Brain microvascular endothelial cell (primary cell): ENCODE measurements at regions not wholly inside any gene's neighbourhood (a gene's known extent, or its start where the extent isn't known, plus 50 kb on each side); places are given as distances from the start of the nearest gene placed in this dataset.

Source experiments
- DNase-seq: peaks from one replicate; pipeline ENCODE4 v3.0.0-alpha.2; 2020
- H3K27ac ChIP-seq: fragments of 250-450 bp; sonication (Bioruptor Pico); 2 replicates; pipeline ENCODE4 v1.5.1; 2020; ENCODE audit warnings: mild to moderate bottlenecking, moderate library complexity
- H3K27me3 ChIP-seq: fragments of 250-450 bp; sonication (Bioruptor Pico); replicated peaks from 2 replicates; pipeline ENCODE4 v1.5.1; 2020; ENCODE audit warnings: mild to moderate bottlenecking
- H3K36me3 ChIP-seq: fragments of 250-450 bp; sonication (Bioruptor Pico); replicated peaks from 2 replicates; pipeline ENCODE4 v1.5.1; 2020; ENCODE audit warnings: mild to moderate bottlenecking
- H3K4me3 ChIP-seq: 2 replicates; pipeline ENCODE4 v1.5.1; 2011; ENCODE audit warnings: low read depth, mild to moderate bottlenecking, control low read depth, low read length, moderate library complexity
- in situ Hi-C: cut with HindIII; loops from 2 replicates; pipeline ENCODE4 v1.10.0; 2017; ENCODE audit warnings: low sequenced_read_pairs, low pct_ligation_motif_present
- TF ChIP-seq, protein P1 (sequence below): IDR thresholded peaks from 2 replicates; pipeline ENCODE4 v1.5.1; 2011; ENCODE audit warnings: low read depth, mild to moderate bottlenecking, moderate library complexity, low read length, control low read depth, inconsistent platforms; ENCODE audit errors: missing control alignments

DNA sequence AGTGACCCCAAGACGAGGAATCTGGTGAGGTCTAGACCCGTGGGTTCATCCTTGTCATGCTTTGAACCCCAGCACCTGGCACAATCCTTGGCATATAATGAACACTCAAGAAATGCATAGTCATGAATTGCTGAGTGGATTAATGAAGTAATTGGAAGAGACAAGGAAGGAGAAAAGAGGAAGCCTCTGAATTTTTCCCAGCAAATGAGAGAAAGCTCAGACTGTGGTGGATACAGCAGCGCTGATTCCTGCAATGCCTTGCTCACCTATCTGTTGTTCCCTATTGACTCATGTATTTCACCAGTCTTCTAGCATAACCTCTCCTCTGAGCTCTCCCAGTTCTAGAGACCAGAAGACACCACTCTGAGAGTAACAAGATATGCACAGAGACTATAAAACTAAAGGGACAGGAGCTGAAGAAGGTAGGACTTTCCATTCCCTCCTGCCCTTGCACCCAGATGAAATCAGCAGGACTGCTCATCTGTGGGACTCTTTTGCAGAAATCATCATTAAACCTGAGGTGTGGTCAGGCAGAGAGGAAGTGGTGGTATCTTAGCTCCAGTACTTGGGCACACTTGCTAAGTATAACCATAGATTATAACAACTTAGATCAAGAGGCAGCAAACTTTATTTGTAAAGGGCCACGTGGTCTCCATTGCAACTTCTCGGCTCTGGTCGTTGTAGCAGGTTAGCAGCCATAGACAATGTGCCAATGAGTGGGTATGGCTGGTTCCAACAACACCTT lies 102.8 kb downstream of the MAF start:
- Histone ChIP-seq H3K27ac (no peak overlapping the region), H3K4me3 (no peak overlapping the region), H3K36me3 (no peaks in the 10 kb centered on the region), H3K27me3 (no peaks in the 10 kb centered on the region)
- TF ChIP-seq, protein P1, sequence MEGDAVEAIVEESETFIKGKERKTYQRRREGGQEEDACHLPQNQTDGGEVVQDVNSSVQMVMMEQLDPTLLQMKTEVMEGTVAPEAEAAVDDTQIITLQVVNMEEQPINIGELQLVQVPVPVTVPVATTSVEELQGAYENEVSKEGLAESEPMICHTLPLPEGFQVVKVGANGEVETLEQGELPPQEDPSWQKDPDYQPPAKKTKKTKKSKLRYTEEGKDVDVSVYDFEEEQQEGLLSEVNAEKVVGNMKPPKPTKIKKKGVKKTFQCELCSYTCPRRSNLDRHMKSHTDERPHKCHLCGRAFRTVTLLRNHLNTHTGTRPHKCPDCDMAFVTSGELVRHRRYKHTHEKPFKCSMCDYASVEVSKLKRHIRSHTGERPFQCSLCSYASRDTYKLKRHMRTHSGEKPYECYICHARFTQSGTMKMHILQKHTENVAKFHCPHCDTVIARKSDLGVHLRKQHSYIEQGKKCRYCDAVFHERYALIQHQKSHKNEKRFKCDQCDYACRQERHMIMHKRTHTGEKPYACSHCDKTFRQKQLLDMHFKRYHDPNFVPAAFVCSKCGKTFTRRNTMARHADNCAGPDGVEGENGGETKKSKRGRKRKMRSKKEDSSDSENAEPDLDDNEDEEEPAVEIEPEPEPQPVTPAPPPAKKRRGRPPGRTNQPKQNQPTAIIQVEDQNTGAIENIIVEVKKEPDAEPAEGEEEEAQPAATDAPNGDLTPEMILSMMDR = no peak
- in situ Hi-C loops = no loop called here
- no peak for DNase-seq

DNA sequence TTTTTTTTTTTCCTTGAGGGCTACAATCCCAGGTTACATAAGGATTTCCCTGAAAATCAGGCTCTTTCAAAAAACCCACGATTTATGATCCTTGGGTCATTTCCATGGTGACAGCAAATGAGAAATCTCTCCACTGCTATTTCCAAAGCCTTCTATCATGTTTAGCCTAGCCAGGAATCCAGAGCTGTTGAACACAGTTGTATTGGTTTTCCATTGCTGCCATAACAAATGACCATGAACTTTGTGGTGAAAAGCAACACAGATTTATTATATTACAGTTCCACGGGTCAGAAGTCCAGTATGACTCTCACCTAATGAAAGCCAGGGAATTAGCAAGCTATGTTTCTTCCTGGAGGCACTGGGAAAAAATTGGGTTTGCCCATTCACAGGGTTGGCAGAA lies 106.6 kb downstream of the MAF start:
- TF ChIP-seq, protein P1 = no peak
- no peak for DNase-seq
- no peak overlapping the region for H3K4me3 ChIP-seq
- H3K27me3 ChIP-seq = no peaks in the 10 kb centered on the region
- H3K27ac ChIP-seq = no peak overlapping the region
- H3K36me3 ChIP-seq = no peaks in the 10 kb centered on the region
- in situ Hi-C loops = no loop called here

DNA sequence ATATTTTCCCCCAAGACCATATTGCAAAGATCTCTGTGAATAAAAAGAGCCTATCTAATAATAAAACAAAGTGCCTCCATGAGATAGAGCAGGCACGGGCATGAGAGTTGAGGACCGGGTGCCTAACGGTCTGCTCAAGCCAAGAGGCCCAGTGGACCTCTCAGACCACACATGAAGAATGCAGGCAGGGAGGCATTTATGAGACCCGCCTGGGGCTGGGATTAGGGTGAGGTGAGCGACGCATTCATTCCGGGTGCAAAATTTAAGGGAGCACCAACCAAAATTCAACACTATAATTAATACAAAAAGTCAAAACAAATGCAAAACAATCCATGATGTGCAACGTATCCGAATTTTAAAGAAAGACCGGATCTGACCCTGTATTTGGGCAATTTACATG lies 108.5 kb downstream of the MAF start:
- DNase-seq = no peak
- in situ Hi-C loops = no loop called here
- Histone ChIP-seq H3K27me3 (no peaks in the 10 kb centered on the region), H3K36me3 (no peaks in the 10 kb centered on the region), H3K4me3 (no peak overlapping the region), H3K27ac (no peak overlapping the region)
- TF ChIP-seq, protein P1 = no peak

DNA sequence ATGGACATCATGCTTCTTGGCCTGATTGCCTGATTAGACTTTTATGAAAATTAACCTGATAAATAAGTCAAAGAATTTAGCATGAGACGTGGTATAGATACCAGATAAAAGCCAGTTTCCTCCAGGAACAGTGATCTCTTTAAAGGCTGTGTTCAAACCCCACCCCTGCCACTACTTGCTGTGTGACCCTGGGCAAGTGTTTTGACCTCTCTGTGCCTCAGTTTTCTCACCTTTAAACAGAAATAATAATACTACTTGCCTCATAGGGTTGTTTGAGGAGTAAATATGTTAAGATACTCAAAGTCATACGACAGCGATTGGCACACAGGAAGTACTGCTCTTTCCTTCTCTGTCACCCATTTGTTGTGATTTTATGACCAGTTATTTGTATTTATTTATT lies 115.5 kb downstream of the MAF start:
- TF ChIP-seq, protein P1 = no peak
- in situ Hi-C loops = no loop called here
- no peak overlapping the region for H3K4me3 ChIP-seq
- no peaks in the 10 kb centered on the region for H3K36me3 ChIP-seq
- no peak for DNase-seq
- no peak overlapping the region for H3K27ac ChIP-seq
- H3K27me3 ChIP-seq = no peaks in the 10 kb centered on the region

DNA sequence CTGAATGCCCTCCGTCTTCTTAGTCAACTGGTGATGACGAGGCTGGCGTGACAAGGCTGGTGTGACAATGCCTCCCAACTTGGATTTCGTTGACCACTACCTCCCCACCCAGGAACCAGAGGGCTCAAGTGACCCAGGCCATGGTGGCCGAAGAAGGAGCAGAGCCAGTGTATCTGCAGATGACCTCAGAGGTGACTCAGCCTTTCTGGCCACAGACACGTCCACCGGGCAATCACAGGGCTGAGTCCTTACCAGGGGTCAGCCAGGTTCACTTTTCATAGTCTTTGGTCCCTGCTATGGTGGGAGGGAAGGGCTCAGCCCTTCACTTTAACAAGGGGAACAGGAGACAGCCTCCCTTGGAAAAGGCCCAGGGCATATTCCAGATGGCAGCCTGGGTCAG lies 116.3 kb downstream of the MAF start:
- Histone ChIP-seq H3K4me3 (no peak overlapping the region), H3K27ac (no peak overlapping the region), H3K27me3 (no peaks in the 10 kb centered on the region), H3K36me3 (no peaks in the 10 kb centered on the region)
- in situ Hi-C loops = no loop called here
- TF ChIP-seq, protein P1 = no peak
- no peak for DNase-seq

DNA sequence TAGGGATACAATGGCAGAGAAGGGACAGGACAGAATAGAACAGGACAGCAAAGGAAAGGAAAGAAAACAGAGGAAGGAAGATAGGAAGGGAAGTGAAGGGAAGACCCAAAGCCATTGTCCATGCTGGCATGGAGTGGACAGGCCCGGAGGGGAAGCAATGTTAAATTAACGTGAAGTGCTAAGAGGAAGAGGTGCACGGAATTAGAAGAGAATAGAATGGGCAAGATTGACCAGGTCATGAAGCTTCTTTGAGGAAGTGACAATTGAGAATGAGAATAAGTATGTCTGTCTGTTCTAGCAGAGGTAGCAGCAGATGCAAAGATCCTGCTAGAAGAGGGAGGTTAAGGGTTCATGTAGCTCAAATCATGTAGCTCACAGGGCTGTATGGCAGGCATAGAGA lies 117.2 kb downstream of the MAF start:
- H3K4me3 ChIP-seq = no peak overlapping the region
- H3K36me3 ChIP-seq = no peaks in the 10 kb centered on the region
- TF ChIP-seq, protein P1 = no peak
- H3K27me3 ChIP-seq = no peaks in the 10 kb centered on the region
- no peak overlapping the region for H3K27ac ChIP-seq
- in situ Hi-C loops = no loop called here
- no peak for DNase-seq
